HFF-Myc (cell line): ENCODE measurements at regions not wholly inside any gene's neighbourhood (a gene's known extent, or its start where the extent isn't known, plus 50 kb on each side); places are given as distances from the start of the nearest gene placed in this dataset.

Experiments used
- DNase-seq: peaks from one replicate; pipeline ENCODE4 v3.0.0-alpha.2; 2011; ENCODE audit warnings: low read depth; ENCODE audit errors: extremely low read depth
- H3K4me3 ChIP-seq: replicated peaks from 2 replicates; pipeline ENCODE4 v1.5.1; 2011; ENCODE audit warnings: low read depth, mild to moderate bottlenecking, control low read depth, low read length
- TF ChIP-seq, protein P1 (sequence below): IDR thresholded peaks from 2 replicates; pipeline ENCODE4 v1.5.1; 2012; ENCODE audit warnings: mild to moderate bottlenecking, low read depth, low read length, control low read depth; ENCODE audit errors: missing control alignments

DNA sequence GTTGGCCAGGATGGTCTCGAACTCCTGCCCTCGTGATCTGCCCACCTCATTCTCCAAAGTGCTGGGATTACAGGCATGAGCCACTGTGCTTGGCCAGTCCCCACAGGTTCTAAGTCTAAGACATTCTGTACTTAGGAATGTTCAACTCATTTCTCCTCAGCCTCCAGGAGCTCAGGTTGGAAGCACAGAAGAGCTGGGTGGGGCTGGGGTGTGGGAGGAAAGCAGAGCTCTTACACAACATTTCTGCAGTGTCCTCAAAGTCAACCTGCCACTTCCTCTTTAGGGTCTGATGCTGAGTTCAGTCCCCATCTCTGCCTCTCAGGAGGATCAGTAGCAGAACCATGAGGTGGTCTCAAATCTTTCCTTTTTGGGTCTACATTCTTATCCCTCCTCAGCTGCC, 75.5 kb downstream of the MRPL46 start:
- TF ChIP-seq, protein P1, sequence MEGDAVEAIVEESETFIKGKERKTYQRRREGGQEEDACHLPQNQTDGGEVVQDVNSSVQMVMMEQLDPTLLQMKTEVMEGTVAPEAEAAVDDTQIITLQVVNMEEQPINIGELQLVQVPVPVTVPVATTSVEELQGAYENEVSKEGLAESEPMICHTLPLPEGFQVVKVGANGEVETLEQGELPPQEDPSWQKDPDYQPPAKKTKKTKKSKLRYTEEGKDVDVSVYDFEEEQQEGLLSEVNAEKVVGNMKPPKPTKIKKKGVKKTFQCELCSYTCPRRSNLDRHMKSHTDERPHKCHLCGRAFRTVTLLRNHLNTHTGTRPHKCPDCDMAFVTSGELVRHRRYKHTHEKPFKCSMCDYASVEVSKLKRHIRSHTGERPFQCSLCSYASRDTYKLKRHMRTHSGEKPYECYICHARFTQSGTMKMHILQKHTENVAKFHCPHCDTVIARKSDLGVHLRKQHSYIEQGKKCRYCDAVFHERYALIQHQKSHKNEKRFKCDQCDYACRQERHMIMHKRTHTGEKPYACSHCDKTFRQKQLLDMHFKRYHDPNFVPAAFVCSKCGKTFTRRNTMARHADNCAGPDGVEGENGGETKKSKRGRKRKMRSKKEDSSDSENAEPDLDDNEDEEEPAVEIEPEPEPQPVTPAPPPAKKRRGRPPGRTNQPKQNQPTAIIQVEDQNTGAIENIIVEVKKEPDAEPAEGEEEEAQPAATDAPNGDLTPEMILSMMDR = no peak
- DNase-seq = no peak
- H3K4me3 ChIP-seq = no peak overlapping the region

DNA sequence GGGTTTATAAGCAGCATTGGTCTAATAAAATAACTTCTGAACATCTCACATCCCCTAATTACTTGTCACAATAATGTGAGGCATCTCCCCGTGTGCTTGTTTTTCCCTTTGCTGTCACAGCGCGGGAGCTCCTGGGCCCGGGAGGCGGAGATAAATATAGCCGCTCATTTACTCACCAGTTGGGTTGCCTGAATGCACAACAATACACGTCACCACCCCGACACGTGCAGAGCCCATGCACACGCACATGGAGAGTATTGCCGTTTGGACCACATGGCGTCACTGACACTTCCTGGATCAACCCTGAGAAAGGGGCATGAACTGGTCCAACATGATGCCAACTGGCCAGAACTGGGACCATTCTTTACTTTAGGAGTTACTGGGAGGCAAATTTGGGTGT, 76.2 kb downstream of the MRPL46 start:
- no peak overlapping the region for H3K4me3 ChIP-seq
- no peak for DNase-seq
- TF ChIP-seq, protein P1 = no peak

- TF ChIP-seq, protein P1 = no peak
- DNase-seq = no peak
- H3K4me3 ChIP-seq = no peak overlapping the region
These were observed 76.9 kb downstream of the MRPL46 start for GRCh38 chr15:88390164-88390901.

DNA sequence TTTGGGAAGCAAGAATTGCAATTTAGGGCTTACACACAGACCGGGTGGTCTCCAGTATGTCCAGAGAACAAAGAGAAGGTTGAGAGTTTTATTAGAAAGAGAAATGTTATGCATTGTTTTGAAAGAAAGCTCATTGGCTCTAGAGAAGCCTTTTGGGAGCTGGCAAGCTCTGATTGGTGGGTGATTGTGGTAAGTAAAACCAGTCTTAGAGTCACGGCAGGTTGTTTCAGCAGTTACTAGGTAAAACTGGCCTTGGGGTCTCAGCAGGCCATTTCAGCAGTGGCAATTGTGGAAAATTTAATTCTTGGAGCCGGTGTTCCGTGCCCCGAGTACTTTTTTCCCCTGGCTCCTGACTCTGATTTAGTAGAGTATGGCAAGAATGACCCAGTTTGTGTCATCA, 78.1 kb downstream of the MRPL46 start:
- H3K4me3 ChIP-seq = no peak overlapping the region
- TF ChIP-seq, protein P1 = no peak
- DNase-seq = no peak

DNA sequence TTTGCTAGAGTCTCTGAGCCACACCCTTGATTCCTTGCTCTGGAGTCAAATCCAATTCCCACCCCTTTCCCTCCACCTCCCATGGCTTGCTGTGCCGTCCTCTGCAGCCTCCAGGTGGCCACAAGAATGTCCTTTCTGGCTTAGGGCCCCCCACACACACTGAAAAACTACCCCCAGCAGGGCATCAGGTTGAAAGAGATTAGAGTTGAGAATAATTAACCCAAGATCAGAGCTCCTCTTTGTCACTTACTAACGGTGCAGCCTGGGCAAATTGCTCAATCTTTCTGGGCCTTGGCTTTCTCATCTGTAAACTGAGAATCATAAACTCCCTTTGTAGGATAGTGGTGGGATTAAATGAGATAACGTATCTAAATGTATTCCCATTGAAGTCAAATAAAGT, 78.5 kb downstream of the MRPL46 start:
- H3K4me3 ChIP-seq = no peak overlapping the region
- DNase-seq = no peak
- TF ChIP-seq, protein P1 = no peak

GRCh38 chr15:88385078-88385700, 82.0 kb downstream of the MRPL46 start:
- H3K4me3 ChIP-seq = no peak overlapping the region
- DNase-seq = no peak
- TF ChIP-seq, protein P1 = no peak
